Smooth muscle cell (in vitro differentiated cells): ENCODE measurements at regions not wholly inside any gene's neighbourhood (a gene's known extent, or its start where the extent isn't known, plus 50 kb on each side); places are given as distances from the start of the nearest gene placed in this dataset.

Source experiments
- DNase-seq: peaks from one replicate; lab custom pipeline; 2025; ENCODE audit not compliant: unreplicated experiment; lab: John Stamatoyannopoulos, UW
- H2AFZ ChIP-seq: fragments of 200-600 bp; sonication (generic); 2 replicates; pipeline ENCODE4 v1.6.0; 2016; ENCODE audit warnings: antibody characterized with exemption, low read depth, mild to moderate bottlenecking
- H3F3A ChIP-seq: fragments of 200-600 bp; sonication (generic); 2 replicates; pipeline ENCODE4 v1.6.0; 2017; ENCODE audit warnings: antibody characterized with exemption, low read depth
- H3K27ac ChIP-seq: fragments of 200-600 bp; sonication (generic); 2 replicates; pipeline ENCODE4 v1.5.1; 2016; ENCODE audit warnings: low read depth, mild to moderate bottlenecking
- H3K27me3 ChIP-seq: fragments of 200-600 bp; sonication (generic); 2 replicates; pipeline ENCODE4 v1.6.1; 2016; ENCODE audit warnings: low read depth, mild to moderate bottlenecking
- H3K36me3 ChIP-seq: fragments of 200-600 bp; sonication (generic); 2 replicates; pipeline ENCODE4 v1.5.1; 2016; ENCODE audit warnings: low read depth
- H3K4me1 ChIP-seq: fragments of 200-600 bp; sonication (generic); 2 replicates; pipeline ENCODE4 v1.5.1; 2016; ENCODE audit warnings: low read depth
- H3K4me2 ChIP-seq: fragments of 200-600 bp; sonication (generic); 2 replicates; pipeline ENCODE4 v1.6.0; 2016; ENCODE audit warnings: mild to moderate bottlenecking
- H3K4me3 ChIP-seq: fragments of 200-600 bp; sonication (generic); 2 replicates; pipeline ENCODE4 v1.5.1; 2016; ENCODE audit warnings: mild to moderate bottlenecking
- H3K79me2 ChIP-seq: fragments of 200-600 bp; sonication (generic); 2 replicates; pipeline ENCODE4 v1.6.0; 2016; ENCODE audit warnings: low read depth, mild to moderate bottlenecking
- H3K9ac ChIP-seq: fragments of 200-600 bp; sonication (generic); 2 replicates; pipeline ENCODE4 v1.6.0; 2016; ENCODE audit warnings: low read depth
- H3K9me3 ChIP-seq: fragments of 200-600 bp; sonication (generic); replicated peaks from 2 replicates; pipeline ENCODE4 v1.5.1; 2016; ENCODE audit warnings: low read depth
- H4K20me1 ChIP-seq: fragments of 200-600 bp; sonication (generic); 2 replicates; pipeline ENCODE4 v1.6.0; 2016; ENCODE audit warnings: low read depth
- CTCF ChIP-seq: fragments of 200-600 bp; sonication (generic); IDR thresholded peaks from 2 replicates; pipeline ENCODE4 v1.5.1; 2017; ENCODE audit warnings: borderline replicate concordance, mild to moderate bottlenecking, antibody characterized with exemption; ENCODE audit not compliant: insufficient read depth, poor library complexity, severe bottlenecking
- WGBS: methylation state at CpG from one replicate; pipeline ENCODE4 v1.1.7; 2016; ENCODE audit warnings: low lambda C conversion rate; 5-methylcytosine and 5-hydroxymethylcytosine counted together

- no peak for DNase-seq
Observed at GRCh38 chr18:2183432-2183831, 387.9 kb downstream of the METTL4 start.

GRCh38 chr18:2186967-2187366, 384.3 kb downstream of the METTL4 start:
- no peak for DNase-seq
- H3K27ac ChIP-seq, result no peak overlapping the region
- H3K4me1 ChIP-seq, result no peaks in the 10 kb centered on the region
- no peak overlapping the region for H2AFZ ChIP-seq
- H3K27me3 ChIP-seq, result peaks cover 36% of the 10 kb centered on the region
- no peaks in the 10 kb centered on the region for H3K36me3 ChIP-seq
- H3K4me2 ChIP-seq, result no peak overlapping the region
- no peak overlapping the region for H3K9ac ChIP-seq
- no peaks in the 10 kb centered on the region for H3F3A ChIP-seq
- H3K9me3 ChIP-seq, result no peaks in the 10 kb centered on the region
- 92% methylated on average over 1 of the region's 1 CpG for WGBS
- no peak overlapping the region for H3K4me3 ChIP-seq
- no peak for TF ChIP-seq CTCF
- no peaks in the 10 kb centered on the region for H3K79me2 ChIP-seq
- no peaks in the 10 kb centered on the region for H4K20me1 ChIP-seq

More at GRCh38 chr18:2183432-2183831, 387.9 kb downstream of the METTL4 start:
- Histone ChIP-seq H3K9ac (no peak overlapping the region), H4K20me1 (no peaks in the 10 kb centered on the region), H3K27me3 (peaks cover 33% of the 10 kb centered on the region), H3K9me3 (no peaks in the 10 kb centered on the region), H2AFZ (no peak overlapping the region), H3K27ac (no peak overlapping the region), H3F3A (no peaks in the 10 kb centered on the region), H3K4me1 (no peaks in the 10 kb centered on the region), H3K79me2 (no peaks in the 10 kb centered on the region), H3K36me3 (no peaks in the 10 kb centered on the region), H3K4me2 (no peak overlapping the region), H3K4me3 (no peak overlapping the region)
- 94% methylated on average over 5 of the region's 5 CpGs for WGBS
- no peak for TF ChIP-seq CTCF

GRCh38 chr18:2188258-2188657, 383.0 kb downstream of the METTL4 start:
- Histone ChIP-seq H3K27me3 (peaks cover 33% of the 10 kb centered on the region), H3K27ac (no peak overlapping the region), H4K20me1 (no peaks in the 10 kb centered on the region), H3K4me1 (no peaks in the 10 kb centered on the region), H3K9me3 (peaks cover 4% of the 10 kb centered on the region), H3K4me2 (no peak overlapping the region), H3K9ac (no peak overlapping the region), H2AFZ (no peak overlapping the region), H3K4me3 (no peak overlapping the region), H3K79me2 (no peaks in the 10 kb centered on the region), H3K36me3 (no peaks in the 10 kb centered on the region), H3F3A (no peaks in the 10 kb centered on the region)
- 72% methylated on average over 1 of the region's 1 CpG for WGBS
- no peak for TF ChIP-seq CTCF
- DNase-seq, result no peak

- DNase-seq, result no peak
- no peaks in the 10 kb centered on the region for H3K4me1 ChIP-seq
- H3K4me2 ChIP-seq, result no peak overlapping the region
- no peak overlapping the region for H3K4me3 ChIP-seq
- peaks cover 8% of the 10 kb centered on the region for H3K9me3 ChIP-seq
- H3K9ac ChIP-seq, result no peak overlapping the region
- no peak overlapping the region for H2AFZ ChIP-seq
- H3K27me3 ChIP-seq, result peaks cover 11% of the 10 kb centered on the region
- no peaks in the 10 kb centered on the region for H3K79me2 ChIP-seq
- no peak for TF ChIP-seq CTCF
- H4K20me1 ChIP-seq, result no peaks in the 10 kb centered on the region
- H3K36me3 ChIP-seq, result no peaks in the 10 kb centered on the region
- H3F3A ChIP-seq, result no peaks in the 10 kb centered on the region
- H3K27ac ChIP-seq, result no peak overlapping the region
- WGBS, result 86% methylated on average over 3 of the region's 3 CpGs
Observed at GRCh38 chr18:2191180-2191790, 380.0 kb downstream of the METTL4 start.
